ENCODE measurements at regions not wholly inside any gene's neighbourhood (a gene's known extent, or its start where the extent isn't known, plus 50 kb on each side); places are given as distances from the start of the nearest gene placed in this dataset.

DNA sequence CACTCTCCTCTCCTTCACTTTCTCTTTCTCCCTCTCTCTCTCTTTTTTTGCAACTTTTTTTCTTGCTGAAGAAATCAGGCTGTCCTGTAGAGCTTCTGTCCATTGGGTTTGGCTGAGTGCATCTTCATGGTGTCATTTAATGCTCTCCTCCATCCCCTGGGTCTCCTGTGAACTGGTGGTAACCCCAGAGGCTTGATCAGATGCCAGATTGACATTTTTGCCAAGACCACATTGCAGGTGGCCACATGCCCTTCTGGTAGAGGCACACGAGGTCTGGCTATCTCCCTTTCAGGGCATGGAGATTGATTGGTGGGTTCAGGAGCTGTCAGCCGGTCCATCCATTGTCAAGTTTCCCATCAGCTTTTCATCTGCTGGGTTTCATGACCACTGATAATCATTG is 188.3 kb upstream of the MYL2 start:
- TF ChIP-seq, protein P1, sequence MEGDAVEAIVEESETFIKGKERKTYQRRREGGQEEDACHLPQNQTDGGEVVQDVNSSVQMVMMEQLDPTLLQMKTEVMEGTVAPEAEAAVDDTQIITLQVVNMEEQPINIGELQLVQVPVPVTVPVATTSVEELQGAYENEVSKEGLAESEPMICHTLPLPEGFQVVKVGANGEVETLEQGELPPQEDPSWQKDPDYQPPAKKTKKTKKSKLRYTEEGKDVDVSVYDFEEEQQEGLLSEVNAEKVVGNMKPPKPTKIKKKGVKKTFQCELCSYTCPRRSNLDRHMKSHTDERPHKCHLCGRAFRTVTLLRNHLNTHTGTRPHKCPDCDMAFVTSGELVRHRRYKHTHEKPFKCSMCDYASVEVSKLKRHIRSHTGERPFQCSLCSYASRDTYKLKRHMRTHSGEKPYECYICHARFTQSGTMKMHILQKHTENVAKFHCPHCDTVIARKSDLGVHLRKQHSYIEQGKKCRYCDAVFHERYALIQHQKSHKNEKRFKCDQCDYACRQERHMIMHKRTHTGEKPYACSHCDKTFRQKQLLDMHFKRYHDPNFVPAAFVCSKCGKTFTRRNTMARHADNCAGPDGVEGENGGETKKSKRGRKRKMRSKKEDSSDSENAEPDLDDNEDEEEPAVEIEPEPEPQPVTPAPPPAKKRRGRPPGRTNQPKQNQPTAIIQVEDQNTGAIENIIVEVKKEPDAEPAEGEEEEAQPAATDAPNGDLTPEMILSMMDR (IDR thresholded peaks at IDR 0.05) = no peak
- TF ChIP-seq HEYL (CRISPR knock-in tag; IDR thresholded peaks at IDR 0.05) = no peak
- TF ChIP-seq, protein P2, sequence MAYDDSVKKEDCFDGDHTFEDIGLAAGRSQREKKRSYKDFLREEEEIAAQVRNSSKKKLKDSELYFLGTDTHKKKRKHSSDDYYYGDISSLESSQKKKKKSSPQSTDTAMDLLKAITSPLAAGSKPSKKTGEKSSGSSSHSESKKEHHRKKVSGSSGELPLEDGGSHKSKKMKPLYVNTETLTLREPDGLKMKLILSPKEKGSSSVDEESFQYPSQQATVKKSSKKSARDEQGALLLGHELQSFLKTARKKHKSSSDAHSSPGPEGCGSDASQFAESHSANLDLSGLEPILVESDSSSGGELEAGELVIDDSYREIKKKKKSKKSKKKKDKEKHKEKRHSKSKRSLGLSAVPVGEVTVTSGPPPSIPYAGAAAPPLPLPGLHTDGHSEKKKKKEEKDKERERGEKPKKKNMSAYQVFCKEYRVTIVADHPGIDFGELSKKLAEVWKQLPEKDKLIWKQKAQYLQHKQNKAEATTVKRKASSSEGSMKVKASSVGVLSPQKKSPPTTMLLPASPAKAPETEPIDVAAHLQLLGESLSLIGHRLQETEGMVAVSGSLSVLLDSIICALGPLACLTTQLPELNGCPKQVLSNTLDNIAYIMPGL (CRISPR knock-in tag; IDR thresholded peaks at IDR 0.05; ENCODE audit: borderline replicate concordance) = no peak
- no peak for TF ChIP-seq MAFK (IDR thresholded peaks at IDR 0.05; ENCODE audit: partially characterized antibody)
- TF ChIP-seq POLR2A (IDR thresholded peaks at IDR 0.05; ENCODE audit: low read length) = no peak
- no peak for TF ChIP-seq EP300 (IDR thresholded peaks at IDR 0.05)
- TF ChIP-seq, protein P3, sequence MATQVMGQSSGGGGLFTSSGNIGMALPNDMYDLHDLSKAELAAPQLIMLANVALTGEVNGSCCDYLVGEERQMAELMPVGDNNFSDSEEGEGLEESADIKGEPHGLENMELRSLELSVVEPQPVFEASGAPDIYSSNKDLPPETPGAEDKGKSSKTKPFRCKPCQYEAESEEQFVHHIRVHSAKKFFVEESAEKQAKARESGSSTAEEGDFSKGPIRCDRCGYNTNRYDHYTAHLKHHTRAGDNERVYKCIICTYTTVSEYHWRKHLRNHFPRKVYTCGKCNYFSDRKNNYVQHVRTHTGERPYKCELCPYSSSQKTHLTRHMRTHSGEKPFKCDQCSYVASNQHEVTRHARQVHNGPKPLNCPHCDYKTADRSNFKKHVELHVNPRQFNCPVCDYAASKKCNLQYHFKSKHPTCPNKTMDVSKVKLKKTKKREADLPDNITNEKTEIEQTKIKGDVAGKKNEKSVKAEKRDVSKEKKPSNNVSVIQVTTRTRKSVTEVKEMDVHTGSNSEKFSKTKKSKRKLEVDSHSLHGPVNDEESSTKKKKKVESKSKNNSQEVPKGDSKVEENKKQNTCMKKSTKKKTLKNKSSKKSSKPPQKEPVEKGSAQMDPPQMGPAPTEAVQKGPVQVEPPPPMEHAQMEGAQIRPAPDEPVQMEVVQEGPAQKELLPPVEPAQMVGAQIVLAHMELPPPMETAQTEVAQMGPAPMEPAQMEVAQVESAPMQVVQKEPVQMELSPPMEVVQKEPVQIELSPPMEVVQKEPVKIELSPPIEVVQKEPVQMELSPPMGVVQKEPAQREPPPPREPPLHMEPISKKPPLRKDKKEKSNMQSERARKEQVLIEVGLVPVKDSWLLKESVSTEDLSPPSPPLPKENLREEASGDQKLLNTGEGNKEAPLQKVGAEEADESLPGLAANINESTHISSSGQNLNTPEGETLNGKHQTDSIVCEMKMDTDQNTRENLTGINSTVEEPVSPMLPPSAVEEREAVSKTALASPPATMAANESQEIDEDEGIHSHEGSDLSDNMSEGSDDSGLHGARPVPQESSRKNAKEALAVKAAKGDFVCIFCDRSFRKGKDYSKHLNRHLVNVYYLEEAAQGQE (IDR thresholded peaks at IDR 0.05) = no peak
- no peak for TF ChIP-seq RNF2 (IDR thresholded peaks at IDR 0.05; ENCODE audit: borderline replicate concordance, low read depth)
- no peak for TF ChIP-seq SMC3 (IDR thresholded peaks at IDR 0.05)
- TF ChIP-seq CBX8 (IDR thresholded peaks at IDR 0.05) = no peak
- no peak for TF ChIP-seq PHF8 (IDR thresholded peaks at IDR 0.05; ENCODE audit: borderline replicate concordance, low read depth)

All from A549 (cell line).